ENCODE measurements at regions not wholly inside any gene's neighbourhood (a gene's known extent, or its start where the extent isn't known, plus 50 kb on each side); places are given as distances from the start of the nearest gene placed in this dataset.

DNA sequence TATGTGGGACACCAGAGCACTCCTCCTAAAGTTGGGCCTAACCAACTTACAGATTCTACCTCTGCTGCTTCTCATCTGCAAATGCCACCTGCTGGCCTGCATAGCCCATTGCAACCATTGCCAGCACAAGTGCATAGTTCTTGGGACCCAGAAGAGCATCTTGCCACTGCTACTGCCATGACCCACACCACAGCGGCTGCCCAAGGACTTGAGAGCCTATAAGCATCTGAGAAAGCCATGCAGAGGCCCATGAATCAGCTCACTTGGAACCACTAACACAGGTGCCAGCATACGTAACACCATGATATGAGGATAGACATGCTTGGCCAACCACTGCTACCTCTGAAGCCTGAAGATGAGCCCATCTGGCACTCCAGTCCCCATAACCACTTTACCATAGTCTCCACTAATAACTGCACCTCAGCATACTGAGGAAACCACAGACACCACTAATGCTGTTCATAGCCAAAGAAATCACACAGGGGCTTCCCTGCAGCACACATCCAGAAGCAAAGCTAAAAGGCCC, 258.1 kb upstream of the AGTR2 start (continued):
- TF ChIP-seq, protein P1, sequence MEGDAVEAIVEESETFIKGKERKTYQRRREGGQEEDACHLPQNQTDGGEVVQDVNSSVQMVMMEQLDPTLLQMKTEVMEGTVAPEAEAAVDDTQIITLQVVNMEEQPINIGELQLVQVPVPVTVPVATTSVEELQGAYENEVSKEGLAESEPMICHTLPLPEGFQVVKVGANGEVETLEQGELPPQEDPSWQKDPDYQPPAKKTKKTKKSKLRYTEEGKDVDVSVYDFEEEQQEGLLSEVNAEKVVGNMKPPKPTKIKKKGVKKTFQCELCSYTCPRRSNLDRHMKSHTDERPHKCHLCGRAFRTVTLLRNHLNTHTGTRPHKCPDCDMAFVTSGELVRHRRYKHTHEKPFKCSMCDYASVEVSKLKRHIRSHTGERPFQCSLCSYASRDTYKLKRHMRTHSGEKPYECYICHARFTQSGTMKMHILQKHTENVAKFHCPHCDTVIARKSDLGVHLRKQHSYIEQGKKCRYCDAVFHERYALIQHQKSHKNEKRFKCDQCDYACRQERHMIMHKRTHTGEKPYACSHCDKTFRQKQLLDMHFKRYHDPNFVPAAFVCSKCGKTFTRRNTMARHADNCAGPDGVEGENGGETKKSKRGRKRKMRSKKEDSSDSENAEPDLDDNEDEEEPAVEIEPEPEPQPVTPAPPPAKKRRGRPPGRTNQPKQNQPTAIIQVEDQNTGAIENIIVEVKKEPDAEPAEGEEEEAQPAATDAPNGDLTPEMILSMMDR (IDR thresholded peaks at IDR 0.05 in 2 of 3, conservative IDR thresholded peaks at IDR 0.05 in 1 of 3; ENCODE audit: control insufficient read depth in 2 of 3, extremely low read depth in 1 of 3, insufficient read depth in 1 of 3, low read depth in 3 of 3, low read length in 3 of 3) = peak; percentile 19 to 50 (median 49); a peak in 4 of 6 replicates
- TF ChIP-seq, protein P2, sequence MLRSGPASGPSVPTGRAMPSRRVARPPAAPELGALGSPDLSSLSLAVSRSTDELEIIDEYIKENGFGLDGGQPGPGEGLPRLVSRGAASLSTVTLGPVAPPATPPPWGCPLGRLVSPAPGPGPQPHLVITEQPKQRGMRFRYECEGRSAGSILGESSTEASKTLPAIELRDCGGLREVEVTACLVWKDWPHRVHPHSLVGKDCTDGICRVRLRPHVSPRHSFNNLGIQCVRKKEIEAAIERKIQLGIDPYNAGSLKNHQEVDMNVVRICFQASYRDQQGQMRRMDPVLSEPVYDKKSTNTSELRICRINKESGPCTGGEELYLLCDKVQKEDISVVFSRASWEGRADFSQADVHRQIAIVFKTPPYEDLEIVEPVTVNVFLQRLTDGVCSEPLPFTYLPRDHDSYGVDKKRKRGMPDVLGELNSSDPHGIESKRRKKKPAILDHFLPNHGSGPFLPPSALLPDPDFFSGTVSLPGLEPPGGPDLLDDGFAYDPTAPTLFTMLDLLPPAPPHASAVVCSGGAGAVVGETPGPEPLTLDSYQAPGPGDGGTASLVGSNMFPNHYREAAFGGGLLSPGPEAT (IDR thresholded peaks at IDR 0.05; ENCODE audit: low read depth) = peak; percentile 68
- TF ChIP-seq ZSCAN29 (IDR thresholded peaks at IDR 0.05) (no peak), NRF1 (conservative IDR thresholded peaks at IDR 0.05; ENCODE audit: low read depth, low read length) (no peak), MYC (IDR thresholded peaks at IDR 0.05; ENCODE audit: insufficient read depth, insufficient read length, insufficient replicate concordance, low read length, severe bottlenecking) (no peak), BMI1 (IDR thresholded peaks at IDR 0.05; ENCODE audit: borderline replicate concordance) (no peak), RUNX3 (IDR thresholded peaks at IDR 0.05; ENCODE audit: low read length) (peak; percentile 98), JUNB (IDR thresholded peaks at IDR 0.05) (peak; percentile 72), BCL11A (IDR thresholded peaks at IDR 0.05; ENCODE audit: low read depth, low read length) (peak; percentile 78), EED (IDR thresholded peaks at IDR 0.05; ENCODE audit: low read depth) (peak; percentile 94), TAF1 (IDR thresholded peaks at IDR 0.05; ENCODE audit: borderline replicate concordance, low read depth, low read length) (no peak), IKZF2 (IDR thresholded peaks at IDR 0.05) (peak; percentile 82 to 85), BHLHE40 (IDR thresholded peaks at IDR 0.05; ENCODE audit: borderline replicate concordance in 1 of 2, low read depth in 2 of 2, low read length in 1 of 2) (peak; percentile 56 to 81; a peak in 3 of 4 replicates), TCF3 (IDR thresholded peaks at IDR 0.05; ENCODE audit: borderline replicate concordance, insufficient read depth, low read depth, low read length) (no peak), RELA (IDR thresholded peaks at IDR 0.05; ENCODE audit: borderline replicate concordance, partially characterized antibody) (no peak), EP300 (IDR thresholded peaks at IDR 0.05; ENCODE audit: borderline replicate concordance in 1 of 2, control insufficient read depth in 1 of 2, low read depth in 2 of 2, low read length in 2 of 2) (peak; percentile 56 to 59; a peak in 2 of 4 replicates), RBBP5 (conservative IDR thresholded peaks at IDR 0.05) (no peak), NBN (IDR thresholded peaks at IDR 0.05) (peak; percentile 63; the same call in 1 of the 2 replicates), ZNF24 (IDR thresholded peaks at IDR 0.05) (no peak), HDAC2 (IDR thresholded peaks at IDR 0.05) (no peak), ZBED1 (IDR thresholded peaks at IDR 0.05; ENCODE audit: borderline replicate concordance) (peak; percentile 91), MTA2 (IDR thresholded peaks at IDR 0.05; ENCODE audit: low read depth) (peak; percentile 95), CREB1 (IDR thresholded peaks at IDR 0.05; ENCODE audit: low read depth) (peak; percentile 41; the same call in 1 of the 2 replicates), FOS (IDR thresholded peaks at IDR 0.05; ENCODE audit: borderline replicate concordance, extremely low read depth, insufficient read length) (no peak), STAT3 (IDR thresholded peaks at IDR 0.05; ENCODE audit: low read depth, low read length) (no peak)
- TF ChIP-seq, protein P3, sequence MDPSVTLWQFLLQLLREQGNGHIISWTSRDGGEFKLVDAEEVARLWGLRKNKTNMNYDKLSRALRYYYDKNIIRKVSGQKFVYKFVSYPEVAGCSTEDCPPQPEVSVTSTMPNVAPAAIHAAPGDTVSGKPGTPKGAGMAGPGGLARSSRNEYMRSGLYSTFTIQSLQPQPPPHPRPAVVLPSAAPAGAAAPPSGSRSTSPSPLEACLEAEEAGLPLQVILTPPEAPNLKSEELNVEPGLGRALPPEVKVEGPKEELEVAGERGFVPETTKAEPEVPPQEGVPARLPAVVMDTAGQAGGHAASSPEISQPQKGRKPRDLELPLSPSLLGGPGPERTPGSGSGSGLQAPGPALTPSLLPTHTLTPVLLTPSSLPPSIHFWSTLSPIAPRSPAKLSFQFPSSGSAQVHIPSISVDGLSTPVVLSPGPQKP (IDR thresholded peaks at IDR 0.05; ENCODE audit: low read depth, low read length) = no peak
- TF ChIP-seq, protein P4, sequence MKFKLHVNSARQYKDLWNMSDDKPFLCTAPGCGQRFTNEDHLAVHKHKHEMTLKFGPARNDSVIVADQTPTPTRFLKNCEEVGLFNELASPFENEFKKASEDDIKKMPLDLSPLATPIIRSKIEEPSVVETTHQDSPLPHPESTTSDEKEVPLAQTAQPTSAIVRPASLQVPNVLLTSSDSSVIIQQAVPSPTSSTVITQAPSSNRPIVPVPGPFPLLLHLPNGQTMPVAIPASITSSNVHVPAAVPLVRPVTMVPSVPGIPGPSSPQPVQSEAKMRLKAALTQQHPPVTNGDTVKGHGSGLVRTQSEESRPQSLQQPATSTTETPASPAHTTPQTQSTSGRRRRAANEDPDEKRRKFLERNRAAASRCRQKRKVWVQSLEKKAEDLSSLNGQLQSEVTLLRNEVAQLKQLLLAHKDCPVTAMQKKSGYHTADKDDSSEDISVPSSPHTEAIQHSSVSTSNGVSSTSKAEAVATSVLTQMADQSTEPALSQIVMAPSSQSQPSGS (IDR thresholded peaks at IDR 0.05; ENCODE audit: low read length) = peak; percentile 71; the same call in 1 of the 2 replicates

Data from GM12878 (cell line).